ENCODE measurements at regions not wholly inside any gene's neighbourhood (a gene's known extent, or its start where the extent isn't known, plus 50 kb on each side); places are given as distances from the start of the nearest gene placed in this dataset.

DNA sequence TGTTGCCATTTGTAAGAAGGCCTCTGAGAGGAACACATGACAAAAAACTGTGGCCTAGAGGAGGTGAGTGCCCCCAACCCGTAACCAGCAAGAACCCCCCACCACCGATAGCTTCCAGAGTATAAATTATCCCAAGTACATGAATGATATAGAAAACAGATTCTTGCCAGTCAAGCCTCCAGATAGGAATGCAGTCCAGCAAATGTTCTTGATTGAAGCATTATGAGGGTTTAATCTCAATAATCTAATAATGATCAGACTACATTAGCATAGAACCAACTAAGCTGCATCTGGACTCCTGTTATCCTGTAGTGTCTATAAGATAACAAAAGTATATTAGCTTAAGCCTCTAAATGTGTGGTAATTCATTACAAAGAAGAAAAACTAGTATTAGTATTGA, 908.9 kb upstream of the ATXN8OS start (continued):
- no peak for TF ChIP-seq MAFK (IDR thresholded peaks at IDR 0.05; ENCODE audit: low read depth, low read length)
- TF ChIP-seq EP300 (IDR thresholded peaks at IDR 0.05; ENCODE audit: borderline replicate concordance in 1 of 2, low read depth in 2 of 2, low read length in 2 of 2), result no peak
- TF ChIP-seq SAP30 (IDR thresholded peaks at IDR 0.05; ENCODE audit: insufficient read depth, insufficient replicate concordance, low read length), result no peak
- no peak for TF ChIP-seq POLR2AphosphoS5 (IDR thresholded peaks at IDR 0.05; ENCODE audit: low read depth, low read length)

Measured in H1 (cell line).